ENCODE measurements at regions not wholly inside any gene's neighbourhood (a gene's known extent, or its start where the extent isn't known, plus 50 kb on each side); places are given as distances from the start of the nearest gene placed in this dataset.

- Histone ChIP-seq H3K9me3 (ENCODE audit: control insufficient read depth, insufficient read depth, low read length) (no peaks in the 10 kb centered on the region; the same call in 1 of the 2 replicates), H3K27ac (ENCODE audit: low read depth, low read length) (no peak overlapping the region), H3K27me3 (ENCODE audit: control insufficient read depth, insufficient read depth, low read length) (no peaks in the 10 kb centered on the region), H3K4me3 (ENCODE audit: low read depth, low read length) (no peak overlapping the region)
- no peak for DNase-seq (ENCODE audit: low read depth, low spot score)
- CTCF ChIA-PET: no interaction called here
- TF ChIP-seq, protein P1, sequence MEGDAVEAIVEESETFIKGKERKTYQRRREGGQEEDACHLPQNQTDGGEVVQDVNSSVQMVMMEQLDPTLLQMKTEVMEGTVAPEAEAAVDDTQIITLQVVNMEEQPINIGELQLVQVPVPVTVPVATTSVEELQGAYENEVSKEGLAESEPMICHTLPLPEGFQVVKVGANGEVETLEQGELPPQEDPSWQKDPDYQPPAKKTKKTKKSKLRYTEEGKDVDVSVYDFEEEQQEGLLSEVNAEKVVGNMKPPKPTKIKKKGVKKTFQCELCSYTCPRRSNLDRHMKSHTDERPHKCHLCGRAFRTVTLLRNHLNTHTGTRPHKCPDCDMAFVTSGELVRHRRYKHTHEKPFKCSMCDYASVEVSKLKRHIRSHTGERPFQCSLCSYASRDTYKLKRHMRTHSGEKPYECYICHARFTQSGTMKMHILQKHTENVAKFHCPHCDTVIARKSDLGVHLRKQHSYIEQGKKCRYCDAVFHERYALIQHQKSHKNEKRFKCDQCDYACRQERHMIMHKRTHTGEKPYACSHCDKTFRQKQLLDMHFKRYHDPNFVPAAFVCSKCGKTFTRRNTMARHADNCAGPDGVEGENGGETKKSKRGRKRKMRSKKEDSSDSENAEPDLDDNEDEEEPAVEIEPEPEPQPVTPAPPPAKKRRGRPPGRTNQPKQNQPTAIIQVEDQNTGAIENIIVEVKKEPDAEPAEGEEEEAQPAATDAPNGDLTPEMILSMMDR (IDR thresholded peaks at IDR 0.05; ENCODE audit: low read depth, low read length): no peak
- POLR2A ChIA-PET: no interaction called here
These were observed 343.0 kb upstream of the NCAM1 start for GRCh38 chr11:112617977-112618826.

- DNase-seq (ENCODE audit: low read depth, low spot score): no peak
- Histone ChIP-seq H3K4me3 (ENCODE audit: low read depth, low read length) (no peak overlapping the region), H3K9me3 (ENCODE audit: control insufficient read depth, insufficient read depth, low read length) (no peaks in the 10 kb centered on the region; the same call in 1 of the 2 replicates), H3K27ac (ENCODE audit: low read depth, low read length) (no peak overlapping the region), H3K27me3 (ENCODE audit: control insufficient read depth, insufficient read depth, low read length) (no peaks in the 10 kb centered on the region)
- CTCF ChIA-PET: no interaction called here
- TF ChIP-seq, protein P1 (IDR thresholded peaks at IDR 0.05; ENCODE audit: low read depth, low read length): no peak
- POLR2A ChIA-PET: no interaction called here
These were observed 342.1 kb upstream of the NCAM1 start for GRCh38 chr11:112619106-112619505.

GRCh38 chr11:112620621-112621394, 340.4 kb upstream of the NCAM1 start:
- no peak overlapping the region for H3K4me3 ChIP-seq (ENCODE audit: low read depth, low read length)
- no peaks in the 10 kb centered on the region; the same call in 1 of the 2 replicates for H3K9me3 ChIP-seq (ENCODE audit: control insufficient read depth, insufficient read depth, low read length)
- no peak for DNase-seq (ENCODE audit: low read depth, low spot score)
- TF ChIP-seq, protein P1 (IDR thresholded peaks at IDR 0.05; ENCODE audit: low read depth, low read length): no peak
- ChIA-PET POLR2A (no interaction called here), CTCF (interaction anchor here (1.0 to 1.3 kb wide), 3 partner anchors 32 to 340 kb away, joined by 4 to 13 read pairs (median 5); no protein-coding TSS in a partner anchor)
- no peak overlapping the region for H3K27ac ChIP-seq (ENCODE audit: low read depth, low read length)
- H3K27me3 ChIP-seq (ENCODE audit: control insufficient read depth, insufficient read depth, low read length): no peaks in the 10 kb centered on the region

DNA sequence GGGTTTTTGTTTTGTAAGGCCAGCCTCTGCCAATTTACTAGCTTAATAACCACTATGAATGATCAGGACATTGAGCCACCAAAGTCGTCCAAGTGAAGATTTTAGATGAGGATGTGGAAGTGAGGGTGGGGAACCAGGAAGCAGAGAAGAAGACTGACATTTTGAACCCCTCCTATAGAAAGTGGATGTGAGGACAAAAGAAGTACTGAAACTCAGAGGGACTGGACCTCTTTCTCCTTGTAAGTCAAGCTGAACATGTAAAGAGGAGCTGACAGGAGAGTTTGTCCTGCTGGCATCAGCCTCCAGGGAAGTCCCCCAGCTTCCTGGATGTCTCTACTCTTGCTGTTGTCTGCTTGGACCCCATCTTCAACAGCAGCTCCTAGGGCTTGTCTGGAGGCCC, 338.2 kb upstream of the NCAM1 start:
- no peaks in the 10 kb centered on the region for H3K27me3 ChIP-seq (ENCODE audit: control insufficient read depth, insufficient read depth, low read length)
- H3K4me3 ChIP-seq (ENCODE audit: low read depth, low read length): no peak overlapping the region
- H3K27ac ChIP-seq (ENCODE audit: low read depth, low read length): no peak overlapping the region
- TF ChIP-seq, protein P1 (IDR thresholded peaks at IDR 0.05; ENCODE audit: low read depth, low read length): no peak
- POLR2A ChIA-PET: no interaction called here
- no peaks in the 10 kb centered on the region; the same call in 1 of the 2 replicates for H3K9me3 ChIP-seq (ENCODE audit: control insufficient read depth, insufficient read depth, low read length)
- no peak for DNase-seq (ENCODE audit: low read depth, low spot score)
- CTCF ChIA-PET: interaction anchor here (1.1 kb wide), 1 partner anchor 35 kb away, joined by 3 read pairs; no protein-coding TSS in a partner anchor

Measured in AG04450 (cell line).